ENCODE measurements at regions not wholly inside any gene's neighbourhood (a gene's known extent, or its start where the extent isn't known, plus 50 kb on each side); places are given as distances from the start of the nearest gene placed in this dataset.

- DNase-seq, result peak; percentile 52
Measured at GRCh38 chr18:24530630-24531111, 70.2 kb downstream of the HRH4 start.

GRCh38 chr18:24534271-24534670 lies 73.8 kb downstream of the HRH4 start:
- DNase-seq, result no peak

- no peak for DNase-seq
Measured at GRCh38 chr18:24534737-24535136, 74.3 kb downstream of the HRH4 start.

GRCh38 chr18:24535527-24536295 lies 75.3 kb downstream of the HRH4 start:
- no peak for DNase-seq

- DNase-seq, result no peak
Measured at GRCh38 chr18:24536326-24536725, 75.9 kb downstream of the HRH4 start.

GRCh38 chr18:24536834-24537233 lies 76.4 kb downstream of the HRH4 start:
- DNase-seq, result no peak

- DNase-seq, result no peak
Measured at GRCh38 chr18:24538414-24539264, 78.2 kb downstream of the HRH4 start.

- DNase-seq, result no peak
Measured at GRCh38 chr18:24539866-24540617, 79.6 kb downstream of the HRH4 start.

- DNase-seq, result no peak
Measured at GRCh38 chr18:24540896-24541295, 80.5 kb downstream of the HRH4 start.

GRCh38 chr18:24543086-24543794 lies 82.8 kb downstream of the HRH4 start:
- DNase-seq, result no peak

- peak; percentile 33 for DNase-seq
Measured at GRCh38 chr18:24543795-24544498, 83.5 kb downstream of the HRH4 start.

GRCh38 chr18:24544949-24545348 lies 84.5 kb downstream of the HRH4 start:
- DNase-seq, result no peak

GRCh38 chr18:24545651-24546050 lies 85.2 kb downstream of the HRH4 start:
- DNase-seq, result no peak

GRCh38 chr18:24546307-24546706 lies 85.9 kb downstream of the HRH4 start:
- DNase-seq, result no peak

- no peak for DNase-seq
Measured at GRCh38 chr18:24548583-24548982, 88.1 kb downstream of the HRH4 start.

GRCh38 chr18:24552218-24552617 lies 91.8 kb downstream of the HRH4 start:
- no peak for DNase-seq

GRCh38 chr18:24553571-24554285 lies 93.3 kb downstream of the HRH4 start:
- DNase-seq, result no peak

GRCh38 chr18:24558403-24558802 lies 98.0 kb downstream of the HRH4 start:
- DNase-seq, result no peak

- no peak for DNase-seq
Measured at GRCh38 chr18:24559526-24559925, 99.1 kb downstream of the HRH4 start.

- DNase-seq, result peak; percentile 32
Measured at GRCh38 chr18:24560511-24560981, 100.1 kb downstream of the HRH4 start.

Data from fibroblast of skin of abdomen (primary cell).